Ascending aorta (tissue), 2 donors: ENCODE measurements at regions not wholly inside any gene's neighbourhood (a gene's known extent, or its start where the extent isn't known, plus 50 kb on each side); places are given as distances from the start of the nearest gene placed in this dataset.

Experiments
- DNase-seq, 2 donors: peaks; one replicate each; pipeline ENCODE4 v3.0.0-alpha.2; 2019; ENCODE audit warnings: low spot score in 2 of 2
- H3K27ac ChIP-seq, 2 donors: fragments of 200-600 bp; sonication (generic); one replicate each; pipeline ENCODE4 v1.5.1; 2016 to 2017; ENCODE audit warnings: mild to moderate bottlenecking in 1 of 2
- H3K27me3 ChIP-seq: fragments of 200-600 bp; sonication (generic); one replicate; pipeline ENCODE4 v1.5.1; 2017
- H3K36me3 ChIP-seq, 2 donors: fragments of 200-600 bp; sonication (generic); one replicate each; pipeline ENCODE4 v1.5.1; 2016
- H3K4me1 ChIP-seq, 2 donors: fragments of 200-600 bp; sonication (generic); one replicate each; pipeline ENCODE4 v1.5.1; 2016 to 2017; ENCODE audit warnings: mild to moderate bottlenecking in 1 of 2
- H3K4me3 ChIP-seq, 2 donors: fragments of 200-600 bp; sonication (generic); one replicate each; pipeline ENCODE4 v1.5.1; 2016 to 2017; ENCODE audit warnings: mild to moderate bottlenecking in 1 of 2
- H3K9me3 ChIP-seq, 2 donors: fragments of 200-600 bp; sonication (generic); one replicate each; pipeline ENCODE4 v1.5.1; 2016
- CTCF ChIP-seq, 3 experiments: fragments of 200-600 bp in 2 of 3; fragments of 450-650 bp in 1 of 3; sonication (generic) in 2 of 3; IDR thresholded peaks; one replicate each; pipeline ENCODE4 v1.5.1; 2016 to 2019; ENCODE audit warnings: antibody characterized with exemption in 3 of 3, mild to moderate bottlenecking in 1 of 3, moderate library complexity in 1 of 3
- intact Hi-C: fragments of 100-400 bp; cut with DNase I; formaldehyde crosslinking; loops from one replicate; pipeline ENCODE4 v1.15.1; 2023

GRCh38 chr13:34214686-34215085 lies 396.7 kb downstream of the RFC3 start:
- H3K9me3 ChIP-seq = no peaks in the 10 kb centered on the region
- TF ChIP-seq CTCF (IDR thresholded peaks at IDR 0.05) = no peak

GRCh38 chr13:34216256-34216655 lies 398.3 kb downstream of the RFC3 start:
- H3K36me3 ChIP-seq = no peaks in the 10 kb centered on the region
- TF ChIP-seq CTCF (IDR thresholded peaks at IDR 0.05) = no peak
- H3K27me3 ChIP-seq = no peaks in the 10 kb centered on the region
- H3K4me3 ChIP-seq = no peak overlapping the region
- DNase-seq = no peak
- no peaks in the 10 kb centered on the region for H3K4me1 ChIP-seq
- intact Hi-C loops = no loop called here
- H3K27ac ChIP-seq = no peak overlapping the region
- H3K9me3 ChIP-seq = no peaks in the 10 kb centered on the region

More at GRCh38 chr13:34214686-34215085, 396.7 kb downstream of the RFC3 start:
- Histone ChIP-seq H3K4me3 (no peak overlapping the region), H3K36me3 (no peaks in the 10 kb centered on the region), H3K27ac (no peak overlapping the region), H3K4me1 (no peaks in the 10 kb centered on the region), H3K27me3 (no peaks in the 10 kb centered on the region)
- intact Hi-C loops = no loop called here
- DNase-seq = no peak

- TF ChIP-seq CTCF (IDR thresholded peaks at IDR 0.05) = no peak
- intact Hi-C loops = no loop called here
- no peak overlapping the region for H3K4me3 ChIP-seq
- no peaks in the 10 kb centered on the region for H3K9me3 ChIP-seq
- H3K27me3 ChIP-seq = no peaks in the 10 kb centered on the region
- no peak for DNase-seq
- H3K4me1 ChIP-seq = no peaks in the 10 kb centered on the region
- H3K36me3 ChIP-seq = no peaks in the 10 kb centered on the region
- no peak overlapping the region for H3K27ac ChIP-seq
These were observed 399.5 kb downstream of the RFC3 start for GRCh38 chr13:34217343-34218025.

GRCh38 chr13:34223984-34224383 lies 406.0 kb downstream of the RFC3 start:
- intact Hi-C loops = no loop called here
- DNase-seq = no peak

GRCh38 chr13:34224877-34225276 lies 406.9 kb downstream of the RFC3 start:
- intact Hi-C loops = no loop called here

More at GRCh38 chr13:34223984-34224383, 406.0 kb downstream of the RFC3 start:
- Histone ChIP-seq H3K27me3 (no peaks in the 10 kb centered on the region), H3K27ac (no peak overlapping the region), H3K4me1 (no peaks in the 10 kb centered on the region), H3K9me3 (no peaks in the 10 kb centered on the region), H3K36me3 (no peaks in the 10 kb centered on the region), H3K4me3 (no peak overlapping the region)
- no peak for TF ChIP-seq CTCF (IDR thresholded peaks at IDR 0.05)

More at GRCh38 chr13:34224877-34225276, 406.9 kb downstream of the RFC3 start:
- DNase-seq = no peak
- Histone ChIP-seq H3K4me1 (no peaks in the 10 kb centered on the region), H3K27me3 (no peaks in the 10 kb centered on the region), H3K9me3 (peaks cover 0 to 3% of the 10 kb centered on the region in 2 donors), H3K36me3 (no peaks in the 10 kb centered on the region), H3K4me3 (no peak overlapping the region), H3K27ac (no peak overlapping the region)
- no peak for TF ChIP-seq CTCF (IDR thresholded peaks at IDR 0.05)
